DMS 273 (cell line): ENCODE measurements at regions not wholly inside any gene's neighbourhood (a gene's known extent, or its start where the extent isn't known, plus 50 kb on each side); places are given as distances from the start of the nearest gene placed in this dataset.
"Not testable (repeated sequence)": the region's sequence is repeated elsewhere in the genome, so short reads cannot be mapped to it uniquely, and the experiment has no call there.

Experiments used
- DNase-seq: peaks from one replicate; lab custom pipeline; 2025; ENCODE audit not compliant: unreplicated experiment; lab: John Stamatoyannopoulos, UW

DNA sequence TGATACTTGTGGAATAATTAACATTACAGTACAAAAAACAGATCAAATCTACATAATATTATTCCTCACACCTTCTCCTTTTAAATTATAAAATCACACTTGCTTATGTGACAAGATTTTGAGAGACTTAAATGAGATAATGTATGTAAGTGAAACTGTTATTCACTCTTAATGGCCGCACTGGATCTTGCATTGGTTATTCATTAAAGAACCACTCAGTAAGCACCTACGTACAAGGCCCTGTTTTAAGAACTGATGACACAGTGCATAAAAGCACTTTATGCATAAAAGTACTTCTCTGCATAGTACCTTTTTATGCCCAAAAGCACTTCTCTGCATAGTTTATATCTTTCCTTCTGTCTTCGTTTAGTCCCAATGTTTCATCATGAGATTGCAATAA, 172.1 kb downstream of the GOLGA6L6 start:
- DNase-seq, result no peak

DNA sequence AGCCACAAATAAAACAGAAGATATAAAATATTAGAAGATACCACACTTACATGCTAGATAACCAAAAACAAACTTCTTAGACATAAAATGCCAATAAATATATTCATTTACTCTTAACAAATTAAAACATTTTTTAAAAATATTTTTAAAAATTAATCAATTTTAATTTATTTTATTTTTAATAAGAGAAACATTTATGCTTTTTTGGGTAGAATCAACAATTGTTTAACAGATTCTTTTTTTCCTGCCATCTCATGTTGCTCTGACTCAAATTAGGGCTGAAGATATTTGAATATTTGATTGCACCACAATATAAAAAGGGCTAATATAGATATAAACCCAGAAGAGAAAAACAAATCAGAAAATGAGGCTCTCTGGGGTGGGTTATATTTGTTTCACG, 172.6 kb downstream of the GOLGA6L6 start:
- no peak for DNase-seq

DNA sequence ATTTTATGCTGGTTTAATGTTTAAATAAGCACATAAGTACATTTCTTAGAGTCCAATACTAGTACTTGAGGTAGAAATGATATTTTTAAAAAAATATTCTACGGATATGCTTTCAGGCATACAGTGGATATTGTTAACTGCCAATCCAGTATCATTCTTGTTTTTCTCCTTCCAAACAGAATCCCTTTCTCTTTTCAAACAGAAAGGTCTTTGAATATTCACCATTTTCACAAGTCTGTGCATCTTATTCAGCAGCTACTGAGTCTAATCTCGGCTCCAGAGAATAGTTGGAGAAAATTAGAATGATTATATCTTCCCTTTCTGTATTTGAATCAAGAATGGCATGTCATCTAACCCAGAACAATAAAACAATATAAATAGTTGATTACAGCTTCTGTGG, 174.5 kb downstream of the GOLGA6L6 start:
- DNase-seq, result no peak

GRCh38 chr15:20363591-20363990, 178.0 kb downstream of the GOLGA6L6 start:
- DNase-seq, result not testable (repeated sequence)

DNA sequence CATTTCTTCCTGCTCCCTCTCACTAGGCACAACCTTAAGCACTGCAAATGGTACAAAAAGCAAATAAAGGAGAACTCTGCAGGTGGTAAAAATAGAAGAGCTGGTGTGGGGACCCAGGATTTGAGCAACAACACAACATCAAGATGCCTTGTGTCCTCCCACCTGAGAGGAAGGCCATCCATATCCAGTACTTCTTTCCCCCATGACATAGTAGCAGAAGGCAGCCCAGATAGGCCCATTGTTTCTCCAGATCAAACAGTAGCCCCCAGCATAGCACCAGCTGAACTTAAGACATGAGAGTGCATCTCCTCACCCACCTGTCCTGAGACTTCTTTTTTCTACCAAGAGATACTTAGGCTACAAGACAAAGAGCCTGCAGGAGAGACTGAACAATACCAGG, 180.5 kb downstream of the GOLGA6L6 start:
- DNase-seq, result no peak

DNA sequence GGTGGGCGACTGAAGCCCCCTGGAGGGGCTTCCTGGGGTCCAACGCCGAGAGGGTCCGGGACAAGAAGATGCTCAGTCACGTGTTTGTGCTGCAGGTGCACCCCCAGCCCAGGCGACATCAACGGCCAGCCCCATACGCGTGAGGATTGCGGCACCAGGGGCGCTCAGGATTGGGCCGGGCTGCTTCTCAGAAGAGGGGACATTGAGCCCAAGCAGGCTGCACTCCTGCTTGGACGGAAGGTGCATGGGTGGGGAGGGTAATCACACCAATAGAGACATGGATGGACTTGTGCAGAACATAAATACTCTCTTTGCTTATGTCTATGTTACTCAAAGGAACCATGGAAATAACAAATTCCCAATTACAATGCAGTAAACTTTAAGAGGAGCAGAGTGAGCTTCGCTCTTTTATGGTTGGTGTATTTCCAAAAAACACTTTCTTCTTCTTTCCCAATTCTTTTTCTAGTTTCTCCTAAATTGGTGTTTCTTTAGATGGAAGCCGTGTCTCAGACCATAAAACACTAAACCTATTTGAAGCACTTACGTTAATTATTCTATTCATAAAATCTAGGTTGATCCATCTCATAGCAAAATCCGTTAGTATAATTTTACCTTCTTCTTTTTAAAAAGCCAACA, 182.7 kb downstream of the GOLGA6L6 start:
- DNase-seq, result no peak

DNA sequence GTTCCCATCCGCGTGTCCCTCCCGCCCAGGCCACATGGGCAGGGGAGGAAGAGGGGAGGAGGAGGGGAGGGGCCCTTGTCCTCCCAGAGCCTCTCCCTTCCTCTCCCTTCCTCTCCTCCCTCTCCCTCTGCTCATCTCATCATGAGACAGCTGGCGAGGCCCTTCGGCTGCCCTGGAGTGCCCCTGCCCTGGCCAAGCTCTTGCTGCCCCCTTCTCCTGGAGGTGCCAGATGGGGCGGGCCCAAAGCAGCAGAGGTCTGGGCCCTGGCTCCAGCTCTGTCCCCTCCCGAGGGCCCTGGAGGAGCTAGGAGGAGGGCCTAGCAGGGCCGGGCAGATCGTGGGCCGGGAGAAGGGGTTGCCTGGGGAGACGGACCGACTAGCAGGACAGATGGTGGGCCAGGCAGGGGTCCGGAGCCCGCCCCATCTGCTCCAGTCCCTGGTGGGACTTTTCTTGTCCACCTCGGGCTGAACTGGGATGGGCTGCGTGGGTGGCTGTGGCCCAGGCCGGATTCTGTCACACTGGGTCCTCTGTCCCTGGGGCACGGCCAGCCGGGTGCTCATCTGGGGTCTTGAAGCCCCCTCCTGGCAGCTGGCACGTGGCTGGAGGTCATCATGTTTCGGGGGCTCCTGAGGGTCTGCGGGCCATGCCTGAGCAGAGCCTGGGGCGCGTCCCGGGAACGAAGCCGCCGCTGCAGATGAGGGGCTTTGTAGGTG, 183.4 kb downstream of the GOLGA6L6 start:
- no peak for DNase-seq

DNA sequence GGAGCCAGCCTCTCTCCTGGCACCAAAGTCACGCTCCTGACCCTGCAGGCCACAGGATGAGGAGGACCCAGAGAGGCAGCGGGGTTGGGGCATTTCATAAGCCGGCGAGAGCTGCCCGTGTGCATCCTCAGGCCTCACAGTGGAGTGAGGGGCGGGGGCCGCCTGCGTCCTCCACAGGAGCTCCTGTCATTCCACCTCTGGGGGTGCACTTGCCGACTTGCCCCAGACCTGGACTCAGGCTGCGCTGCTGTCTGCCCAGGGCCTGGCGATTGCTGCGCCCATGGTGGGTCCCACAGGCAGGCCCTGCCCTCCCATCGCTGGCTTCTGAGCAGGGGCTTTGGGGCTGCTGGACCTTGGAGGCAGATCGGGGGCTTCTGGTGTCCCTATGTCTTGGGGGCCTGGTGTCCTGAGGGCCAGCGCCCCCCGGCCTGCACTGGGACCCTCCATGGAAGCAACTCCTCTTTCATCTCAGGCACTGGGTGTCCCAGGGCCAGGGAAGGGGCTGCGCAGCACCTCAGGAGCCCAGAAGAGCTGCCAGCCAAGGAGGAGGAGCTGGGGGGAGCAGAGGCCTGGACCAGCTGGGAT, 184.0 kb downstream of the GOLGA6L6 start:
- DNase-seq, result no peak

- DNase-seq, result no peak
These were observed 184.6 kb downstream of the GOLGA6L6 start for GRCh38 chr15:20356911-20357480.

- no peak for DNase-seq
These were observed 185.1 kb downstream of the GOLGA6L6 start for GRCh38 chr15:20356444-20356910.

GRCh38 chr15:20355256-20355868, 186.2 kb downstream of the GOLGA6L6 start:
- no peak for DNase-seq

DNA sequence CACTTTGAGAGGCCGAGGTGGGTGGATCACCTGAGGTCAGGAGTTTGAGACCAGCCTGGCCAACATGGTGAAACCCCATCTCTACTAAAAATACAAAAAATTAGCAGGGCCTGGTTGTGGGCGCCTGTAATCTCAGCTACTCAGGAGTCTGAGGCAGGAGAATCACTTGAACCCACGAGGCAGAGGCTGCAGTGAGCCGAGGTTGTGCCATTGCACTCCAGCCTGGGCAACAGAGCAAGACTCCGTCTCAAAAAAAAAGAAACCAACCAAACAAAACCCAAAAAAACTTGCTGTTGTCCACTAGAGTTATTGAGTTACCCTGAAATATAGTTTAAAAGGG, 186.7 kb downstream of the GOLGA6L6 start:
- not testable (repeated sequence) for DNase-seq

GRCh38 chr15:20353966-20354883, 187.4 kb downstream of the GOLGA6L6 start:
- DNase-seq, result no peak

DNA sequence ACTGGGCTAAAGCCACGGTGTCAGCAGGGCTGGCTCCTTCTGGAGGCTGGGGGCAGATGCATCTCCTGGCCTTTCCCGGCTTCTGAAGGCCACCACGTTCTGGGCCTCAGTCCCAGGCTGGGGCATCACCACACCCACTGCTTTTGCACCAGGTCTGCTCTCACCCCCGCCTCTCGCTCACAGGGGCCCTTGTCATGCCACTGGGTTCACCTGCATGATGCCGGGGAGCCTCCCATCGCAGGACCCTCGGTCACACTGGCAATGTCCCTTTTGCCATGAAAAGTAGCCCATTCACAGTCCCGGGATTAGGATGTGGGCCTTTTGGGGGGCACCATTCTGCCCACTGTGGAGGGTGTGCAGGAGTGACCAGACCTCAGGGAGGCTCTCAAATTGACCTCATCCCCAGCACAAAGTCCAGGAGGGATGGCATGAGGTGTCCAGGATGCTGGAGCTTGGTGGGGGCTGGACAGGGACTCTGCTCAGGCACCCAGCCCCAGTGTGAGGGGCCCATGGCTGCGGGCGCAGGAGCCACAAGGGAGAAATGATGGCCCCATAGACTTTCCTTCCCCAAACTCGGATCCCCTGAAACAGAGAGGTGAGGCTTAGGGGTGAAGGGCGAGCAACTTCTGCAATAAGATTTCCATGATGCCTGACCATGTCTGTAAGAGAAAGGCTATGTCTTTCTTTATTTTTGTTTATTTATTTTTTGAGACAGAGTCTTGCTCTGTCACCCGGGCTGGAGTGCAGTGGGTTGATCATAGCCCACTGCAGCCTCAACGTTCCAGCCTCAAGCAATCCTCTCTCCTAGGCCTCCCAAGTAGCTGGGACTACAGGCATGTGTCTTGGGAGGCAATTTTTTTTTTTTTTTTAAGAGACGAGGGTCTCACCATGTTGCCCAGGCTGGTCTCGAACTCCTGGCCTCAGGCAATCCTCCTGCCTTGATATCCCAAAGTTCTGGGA, 189.1 kb downstream of the GOLGA6L6 start:
- DNase-seq, result no peak

DNA sequence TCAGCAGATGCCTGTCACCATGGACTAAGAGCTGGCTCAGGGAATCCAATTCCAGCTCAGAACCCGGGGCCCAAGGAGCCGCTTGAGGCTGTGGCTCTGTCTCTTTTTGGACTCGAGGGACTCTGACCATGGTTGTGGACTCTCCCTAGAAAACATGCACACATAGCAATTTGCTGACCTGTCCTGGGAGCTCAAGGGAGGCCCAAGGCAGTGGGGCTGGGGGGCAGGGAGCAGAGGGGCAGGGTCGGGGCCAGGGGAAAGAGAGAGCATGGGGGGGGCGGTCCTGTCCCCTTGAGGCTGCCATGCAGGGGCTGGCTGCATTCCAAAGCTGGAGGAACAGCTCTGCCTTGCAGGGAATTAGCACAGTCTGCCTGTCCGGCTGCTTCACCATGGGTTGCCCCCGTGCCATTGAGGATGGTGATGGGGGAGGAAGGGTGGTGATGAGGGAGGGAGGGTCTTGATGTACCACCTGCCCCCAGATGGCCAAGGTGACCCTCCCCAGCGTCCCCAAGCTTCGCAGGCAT, 190.1 kb downstream of the GOLGA6L6 start:
- DNase-seq, result no peak

DNA sequence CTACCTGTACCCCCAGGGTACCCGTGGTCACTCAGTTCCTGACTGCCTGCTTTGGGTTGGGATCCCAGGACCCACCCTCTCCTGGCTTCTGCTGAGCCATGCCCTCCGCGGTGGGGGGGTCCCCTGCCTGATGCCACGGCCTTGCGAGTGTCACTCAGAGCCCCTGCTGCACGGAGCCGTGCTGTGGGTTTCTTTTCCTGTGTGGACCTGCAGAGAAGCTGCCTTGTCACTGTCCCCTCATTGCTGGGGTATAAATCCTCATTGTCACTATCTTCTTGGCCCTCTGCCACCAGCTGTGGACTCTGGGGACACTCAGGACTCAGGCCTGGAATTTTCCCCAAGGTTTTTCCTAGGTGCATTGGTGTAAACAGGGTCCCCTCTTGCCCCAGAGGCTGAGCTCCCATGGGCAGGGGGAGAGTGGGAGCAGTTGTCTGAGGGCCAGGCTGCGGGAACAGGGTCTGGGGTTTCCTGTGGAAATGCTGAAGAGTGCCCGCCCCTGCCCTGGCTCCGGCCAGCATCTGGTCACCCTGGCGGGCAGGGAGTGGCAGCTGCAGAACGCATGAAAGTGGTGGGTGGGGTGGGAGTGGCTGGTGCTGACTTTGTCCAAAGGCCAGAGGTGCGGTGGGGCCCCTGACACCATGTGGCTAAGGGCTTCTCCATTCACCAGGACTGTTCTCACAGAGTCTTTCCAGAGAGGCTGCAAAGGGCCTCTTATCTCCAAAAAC, 191.7 kb downstream of the GOLGA6L6 start:
- no peak for DNase-seq

DNA sequence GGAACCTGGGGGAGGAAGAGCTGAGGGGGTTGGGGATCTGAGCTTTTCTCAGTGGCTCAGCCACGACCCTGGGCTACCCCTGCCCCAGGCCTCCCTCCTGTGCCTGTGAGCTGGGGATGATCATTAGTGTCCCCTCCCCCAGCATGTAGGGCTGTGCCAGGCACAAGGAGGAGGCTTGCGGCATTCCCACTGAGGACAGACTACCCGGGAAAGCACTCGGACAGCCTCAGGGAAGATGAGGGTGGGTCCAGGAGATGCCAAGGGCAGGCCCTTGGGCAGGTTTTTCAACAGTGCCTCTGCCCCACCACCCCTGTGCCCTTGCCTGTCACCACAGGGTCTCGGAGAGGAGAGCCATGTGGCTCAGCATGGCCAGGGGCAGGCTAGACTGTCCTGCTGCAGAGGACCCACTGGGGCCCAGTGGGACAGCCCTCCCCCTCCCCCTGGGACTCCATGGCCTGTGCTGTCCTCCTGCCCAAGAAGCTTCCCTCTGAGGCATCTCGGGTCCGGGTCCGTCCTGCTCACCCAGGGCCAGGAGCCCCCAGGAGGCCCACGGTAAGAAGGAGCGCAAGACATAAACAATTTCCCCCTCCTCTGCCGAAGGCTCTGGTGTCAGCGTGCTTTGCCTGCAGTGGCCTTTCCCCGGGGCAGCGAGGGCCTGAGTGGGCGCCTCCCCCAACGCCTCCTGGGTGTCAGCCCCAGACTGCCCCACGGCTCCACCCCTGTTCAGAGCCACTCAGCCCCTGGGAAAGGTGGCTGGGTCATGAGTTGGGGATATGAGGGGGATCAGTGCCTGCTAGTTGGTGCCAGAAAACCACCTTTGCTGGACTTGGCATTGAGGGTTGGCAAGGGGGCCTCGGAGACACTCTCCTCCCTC, 192.5 kb downstream of the GOLGA6L6 start:
- DNase-seq, result no peak
